Effector memory CD8-positive, alpha-beta T cell (primary cell): ENCODE measurements at regions not wholly inside any gene's neighbourhood (a gene's known extent, or its start where the extent isn't known, plus 50 kb on each side); places are given as distances from the start of the nearest gene placed in this dataset.
"Not testable (repeated sequence)": the region's sequence is repeated elsewhere in the genome, so short reads cannot be mapped to it uniquely, and the experiment has no call there.

ENCODE experiments used
- ATAC-seq: fragments of 150-1000 bp; cut with Tn5 transposase; replicated peaks from 2 replicates; pipeline ENCODE4 v1.10.0; 2021; ENCODE audit warnings: mild to moderate bottlenecking, moderate library complexity
- DNase-seq, 3 experiments: peaks; one replicate each; pipeline ENCODE4 v3.0.0; 2021
- H3K27ac Mint-ChIP-seq, 2 donors: one replicate each; pipeline ENCODE4 v1.8.0; 2022; ENCODE audit warnings: mild to moderate bottlenecking in 2 of 2, mixed read lengths in 2 of 2, moderate library complexity in 2 of 2
- H3K27me3 Mint-ChIP-seq, 2 donors: one replicate each; pipeline ENCODE4 v1.8.0; 2022; ENCODE audit warnings: mixed read lengths in 2 of 2
- H3K36me3 Mint-ChIP-seq: one replicate; pipeline ENCODE4 v1.8.0; 2022; ENCODE audit warnings: mild to moderate bottlenecking, moderate library complexity, mixed read lengths; ENCODE audit not compliant: insufficient read depth
- H3K4me1 Mint-ChIP-seq, 2 donors: one replicate each; pipeline ENCODE4 v1.8.0; 2022; ENCODE audit warnings: low read depth in 2 of 2, mixed read lengths in 2 of 2
- H3K4me3 Mint-ChIP-seq, 2 donors: one replicate each; pipeline ENCODE4 v1.8.0; 2022; ENCODE audit warnings: mild to moderate bottlenecking in 2 of 2, mixed read lengths in 2 of 2, moderate library complexity in 2 of 2
- H3K9me3 Mint-ChIP-seq, 2 donors: one replicate each; pipeline ENCODE4 v1.8.0; 2022; ENCODE audit warnings: mixed read lengths in 2 of 2

DNA sequence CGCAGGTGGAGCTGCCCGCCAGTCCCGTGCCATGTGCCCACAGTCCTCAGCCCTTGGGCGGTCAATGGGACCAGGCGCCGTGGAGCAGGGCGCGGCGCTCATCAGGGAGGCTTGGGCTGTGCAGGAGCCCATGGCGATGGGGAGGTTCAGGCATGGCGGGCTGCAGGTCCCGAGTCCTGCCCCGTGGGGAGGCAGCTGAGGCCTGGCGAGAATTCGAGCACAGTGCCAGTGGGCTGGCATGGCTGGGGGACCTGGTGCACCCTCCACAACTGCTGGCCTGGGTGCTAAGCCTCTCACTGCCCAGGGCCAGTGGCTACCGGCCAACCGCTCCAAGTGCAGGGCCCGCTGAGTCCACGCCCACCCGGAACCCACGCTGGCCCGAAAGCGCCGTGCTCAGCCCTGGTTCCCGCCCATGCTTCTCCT is 646.5 kb downstream of the GABRG1 start:
- Mint-ChIP-seq H3K9me3 (peaks cover 5 to 10% of the 10 kb centered on the region in 2 donors), H3K4me1 (no peaks in the 10 kb centered on the region), H3K27ac (no peak overlapping the region), H3K36me3 (no peaks in the 10 kb centered on the region), H3K4me3 (no peak overlapping the region), H3K27me3 (no peaks in the 10 kb centered on the region)
- DNase-seq (no peak), ATAC-seq (no peak)

DNA sequence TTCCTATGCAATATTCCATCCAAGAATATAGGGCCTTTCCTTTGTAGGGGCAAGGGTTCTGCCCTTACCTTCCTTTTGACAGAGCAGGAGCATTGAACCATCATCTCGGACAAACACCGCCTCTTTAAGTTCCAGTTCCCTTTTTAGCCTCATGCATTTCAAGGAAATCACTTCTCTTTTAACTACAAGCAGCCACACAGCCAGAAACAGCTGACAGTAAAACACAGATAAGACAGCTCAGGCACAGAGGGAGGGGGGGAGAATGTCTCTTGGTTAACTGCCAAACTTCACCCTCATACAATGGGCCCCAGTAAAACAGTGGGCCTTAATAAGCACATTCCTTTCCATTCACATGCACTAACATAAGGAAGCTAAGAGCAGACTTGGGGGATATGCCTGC is 648.3 kb downstream of the GABRG1 start:
- H3K27ac Mint-ChIP-seq = no peak overlapping the region
- ATAC-seq (no peak), DNase-seq (no peak)
- H3K4me1 Mint-ChIP-seq = no peaks in the 10 kb centered on the region
- H3K9me3 Mint-ChIP-seq = peaks cover 5% of the 10 kb centered on the region in 2 donors
- H3K27me3 Mint-ChIP-seq = no peaks in the 10 kb centered on the region
- no peak overlapping the region for H3K4me3 Mint-ChIP-seq
- no peaks in the 10 kb centered on the region for H3K36me3 Mint-ChIP-seq

DNA sequence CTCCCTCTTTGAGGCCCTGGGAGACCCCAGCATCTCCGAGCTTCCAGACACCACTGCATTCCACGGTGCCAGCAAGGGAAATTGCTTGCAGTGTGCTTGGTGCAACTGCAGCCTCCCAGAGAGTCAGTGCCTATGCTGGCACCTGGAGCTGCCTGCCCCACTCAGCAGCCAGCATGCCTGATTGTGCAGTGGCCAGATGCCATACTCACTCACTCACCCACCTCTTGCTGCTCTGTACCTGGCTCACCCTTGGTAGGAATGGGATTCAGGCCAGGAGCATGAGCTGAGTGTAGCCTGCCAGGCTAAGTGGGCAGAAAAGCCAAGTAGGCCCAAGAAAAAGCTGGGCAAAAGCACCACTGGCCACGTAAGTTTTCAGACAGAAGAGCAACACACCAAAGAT is 651.4 kb downstream of the GABRG1 start:
- H3K9me3 Mint-ChIP-seq = peaks cover 5 to 13% of the 10 kb centered on the region in 2 donors
- ATAC-seq = no peak
- no peaks in the 10 kb centered on the region for H3K4me1 Mint-ChIP-seq
- no peak for DNase-seq
- no peak overlapping the region for H3K4me3 Mint-ChIP-seq
- no peaks in the 10 kb centered on the region for H3K36me3 Mint-ChIP-seq
- no peaks in the 10 kb centered on the region for H3K27me3 Mint-ChIP-seq
- H3K27ac Mint-ChIP-seq = no peak overlapping the region

DNA sequence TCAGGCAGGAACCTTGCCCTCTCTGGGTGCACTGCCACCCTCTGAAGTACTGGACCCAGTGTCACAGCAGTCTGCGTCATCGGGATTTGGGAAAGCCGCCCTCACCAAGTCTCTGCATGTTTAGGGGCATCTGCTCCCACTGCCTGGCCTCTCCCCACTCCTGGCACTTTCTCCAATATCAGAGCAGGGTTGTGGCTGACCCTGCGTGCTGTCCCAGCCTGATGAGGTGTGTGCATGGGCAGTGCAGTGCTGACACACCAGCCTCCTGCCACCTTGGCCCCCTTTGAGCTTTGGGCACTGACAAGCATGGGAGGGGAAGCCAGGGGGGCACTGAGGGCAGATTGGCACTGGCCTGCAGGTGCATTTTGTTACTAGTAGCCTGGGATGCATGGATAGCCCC is 652.5 kb downstream of the GABRG1 start:
- Mint-ChIP-seq H3K27me3 (no peaks in the 10 kb centered on the region), H3K36me3 (no peaks in the 10 kb centered on the region), H3K27ac (no peak overlapping the region)

DNA sequence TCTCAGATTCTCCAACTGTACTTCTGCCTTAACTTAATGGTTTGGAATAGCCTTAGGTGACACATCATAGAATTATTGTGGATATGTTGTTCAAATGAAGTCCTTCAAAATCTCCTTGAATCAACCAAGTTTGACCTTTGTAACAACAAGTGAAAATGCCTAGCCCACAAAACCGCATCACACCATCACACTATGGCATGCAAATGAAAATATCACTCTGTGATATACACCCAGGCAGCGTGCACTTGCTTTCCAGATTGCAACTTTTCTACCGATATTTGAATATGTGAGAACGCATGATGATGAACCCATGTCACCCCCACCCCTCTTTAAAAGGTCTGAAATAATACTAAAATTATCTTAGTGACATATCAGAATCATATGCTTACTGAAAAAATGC is 656.7 kb downstream of the GABRG1 start:
- Mint-ChIP-seq H3K4me3 (no peak overlapping the region), H3K4me1 (no peaks in the 10 kb centered on the region), H3K27ac (no peak overlapping the region), H3K27me3 (no peaks in the 10 kb centered on the region), H3K9me3 (peaks cover 10 to 15% of the 10 kb centered on the region in 2 donors), H3K36me3 (no peaks in the 10 kb centered on the region)
- ATAC-seq = no peak
- no peak for DNase-seq

More for the DNA sequence above, 652.5 kb downstream of the GABRG1 start:
- DNase-seq (no peak), ATAC-seq (no peak)
- no peak overlapping the region for H3K4me3 Mint-ChIP-seq
- H3K9me3 Mint-ChIP-seq = peaks cover 7 to 10% of the 10 kb centered on the region in 2 donors
- H3K4me1 Mint-ChIP-seq = no peaks in the 10 kb centered on the region

DNA sequence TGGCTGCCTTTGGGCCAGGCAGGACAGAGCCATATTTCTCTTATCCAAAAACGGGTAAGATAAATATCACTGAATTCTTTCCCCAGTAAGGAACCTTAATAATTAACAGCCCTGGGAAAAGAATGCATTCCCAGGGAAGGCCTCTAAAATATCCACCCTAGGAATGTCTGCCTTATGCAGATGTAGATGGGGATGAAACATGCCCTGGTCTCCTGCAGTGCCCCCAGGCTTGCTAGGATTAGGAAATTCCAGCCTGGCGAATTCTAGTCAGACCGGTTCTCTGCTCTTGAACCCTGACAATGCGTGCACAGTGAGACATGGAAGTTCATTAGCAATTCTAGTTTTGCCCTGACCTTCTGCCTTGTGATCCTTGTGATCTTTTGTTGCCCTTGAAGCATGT is 663.7 kb downstream of the GABRG1 start:
- not testable (repeated sequence) for H3K9me3 Mint-ChIP-seq, H3K36me3 Mint-ChIP-seq, H3K27ac Mint-ChIP-seq, H3K4me1 Mint-ChIP-seq, H3K27me3 Mint-ChIP-seq, DNase-seq, H3K4me3 Mint-ChIP-seq, ATAC-seq

DNA sequence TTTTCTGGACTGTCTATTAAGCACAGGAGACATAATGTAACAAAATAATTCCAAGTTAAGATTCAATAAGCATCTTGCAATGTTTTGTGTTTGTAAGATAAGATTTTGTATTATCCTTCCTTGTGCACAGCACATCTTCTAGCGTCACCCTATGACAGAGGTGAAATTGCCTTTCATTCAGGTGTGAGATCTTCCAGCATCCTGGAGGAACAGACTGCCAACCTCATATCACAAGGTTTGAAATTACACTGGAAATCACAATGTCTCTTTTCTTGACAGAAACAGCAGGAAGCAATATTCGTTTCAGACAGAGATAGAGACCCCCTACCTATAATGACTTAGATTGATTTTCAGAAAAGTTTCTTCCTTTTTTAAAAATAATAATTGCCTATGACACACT is 668.6 kb downstream of the GABRG1 start:
- H3K4me3 Mint-ChIP-seq = no peak overlapping the region
- H3K27me3 Mint-ChIP-seq = no peaks in the 10 kb centered on the region
- H3K36me3 Mint-ChIP-seq = no peaks in the 10 kb centered on the region
- ATAC-seq (no peak), DNase-seq (no peak)
- H3K27ac Mint-ChIP-seq = no peak overlapping the region
- H3K4me1 Mint-ChIP-seq = no peaks in the 10 kb centered on the region
- peaks cover 9 to 24% of the 10 kb centered on the region in 2 donors for H3K9me3 Mint-ChIP-seq

DNA sequence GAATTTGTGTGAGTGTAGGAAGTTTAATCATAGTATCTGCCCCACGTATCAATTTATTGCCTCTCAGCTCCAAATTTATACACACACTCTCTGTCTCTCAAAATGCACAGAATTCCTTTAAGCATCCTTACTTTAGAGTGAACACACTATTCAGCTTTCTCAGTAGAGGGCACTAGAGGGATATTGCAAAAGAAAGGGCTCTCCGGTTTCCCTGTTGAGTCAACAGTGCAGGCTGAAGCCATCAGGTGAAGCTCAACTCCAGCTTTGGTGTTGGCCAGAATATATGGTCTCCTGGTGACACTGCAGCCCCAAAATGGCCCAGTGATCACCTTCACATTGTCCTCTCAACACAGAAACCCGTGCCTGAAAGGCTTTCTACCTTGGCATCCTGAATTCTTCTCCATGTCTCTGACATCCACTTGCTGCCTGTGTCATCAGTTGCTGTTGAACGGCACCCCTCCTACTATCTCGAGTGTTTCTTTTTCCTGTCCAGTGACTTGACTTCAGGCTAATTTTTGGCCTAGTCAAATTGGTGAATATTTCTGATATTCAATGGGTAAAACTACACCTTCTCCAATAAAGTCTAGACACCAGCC is 670.5 kb downstream of the GABRG1 start:
- Mint-ChIP-seq H3K36me3 (no peaks in the 10 kb centered on the region), H3K27me3 (no peaks in the 10 kb centered on the region), H3K27ac (no peak overlapping the region), H3K4me1 (no peaks in the 10 kb centered on the region), H3K9me3 (peaks cover 12 to 24% of the 10 kb centered on the region in 2 donors), H3K4me3 (no peak overlapping the region)
- ATAC-seq (no peak), DNase-seq (no peak)

DNA sequence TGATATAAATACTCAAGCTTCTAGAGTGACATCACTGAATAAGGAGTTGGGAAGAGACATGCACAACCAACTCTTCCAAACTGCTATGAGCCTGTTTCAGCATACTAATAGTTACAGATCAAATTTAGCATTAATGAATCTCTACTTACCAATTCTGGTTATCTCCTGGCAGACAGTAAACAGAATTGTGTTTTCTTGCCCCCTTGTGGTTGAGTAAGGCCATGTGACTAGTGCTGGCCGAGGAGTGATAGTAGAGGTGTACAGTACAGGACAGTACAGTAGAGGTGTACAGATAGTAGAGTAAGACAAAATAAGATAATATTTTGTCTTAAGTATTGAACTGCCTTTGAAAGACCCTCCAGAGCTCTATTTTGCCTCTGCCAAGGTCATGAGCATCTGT is 681.4 kb downstream of the GABRG1 start:
- Mint-ChIP-seq H3K27ac (no peak overlapping the region), H3K27me3 (no peaks in the 10 kb centered on the region), H3K36me3 (no peaks in the 10 kb centered on the region), H3K4me3 (no peak overlapping the region), H3K9me3 (peaks cover 0 to 8% of the 10 kb centered on the region in 2 donors), H3K4me1 (no peaks in the 10 kb centered on the region)
- no peak for DNase-seq
- no peak for ATAC-seq

DNA sequence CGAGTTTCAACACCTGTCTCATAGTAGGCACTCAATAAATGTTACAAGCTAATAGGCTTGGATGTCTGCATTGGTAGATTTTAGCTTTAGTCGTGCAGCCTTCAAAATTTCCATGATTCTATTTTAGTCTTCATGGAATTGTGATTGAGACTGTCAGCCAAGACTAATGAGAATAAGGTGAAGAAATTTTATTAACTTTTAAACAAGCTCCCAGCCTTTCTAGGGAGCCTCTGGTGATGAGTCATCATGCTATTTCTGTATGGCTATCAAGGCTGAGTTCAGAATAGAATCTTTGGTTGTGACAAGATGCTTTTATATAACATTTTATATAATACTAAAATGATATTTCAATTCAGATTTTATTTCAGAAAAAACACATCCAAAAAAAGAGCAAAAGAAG is 685.8 kb downstream of the GABRG1 start:
- no peak overlapping the region for H3K27ac Mint-ChIP-seq

DNA sequence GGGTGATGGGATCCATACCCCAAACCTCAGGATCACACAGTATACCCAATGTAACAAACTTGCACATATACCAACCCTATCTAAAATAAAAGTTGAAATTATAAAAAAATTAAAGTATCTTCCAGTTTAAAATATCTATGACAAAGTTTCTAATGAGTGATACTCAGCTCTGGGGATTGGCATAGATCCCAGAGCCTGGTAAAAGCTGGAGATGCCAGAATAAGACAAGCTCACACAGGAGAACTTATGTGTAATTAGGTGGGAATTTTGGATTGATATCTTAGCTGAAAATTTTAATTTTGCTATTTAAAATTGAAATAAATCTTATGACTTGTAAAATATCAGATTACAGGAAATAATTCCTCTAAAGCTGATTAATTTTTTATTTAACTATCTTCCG is 686.5 kb downstream of the GABRG1 start:
- H3K4me1 Mint-ChIP-seq = no peaks in the 10 kb centered on the region

More for the DNA sequence above, 685.8 kb downstream of the GABRG1 start:
- H3K4me3 Mint-ChIP-seq = no peak overlapping the region
- ATAC-seq (no peak), DNase-seq (no peak)
- H3K4me1 Mint-ChIP-seq = no peaks in the 10 kb centered on the region
- peaks cover 0 to 4% of the 10 kb centered on the region in 2 donors for H3K9me3 Mint-ChIP-seq
- H3K27me3 Mint-ChIP-seq = no peaks in the 10 kb centered on the region
- H3K36me3 Mint-ChIP-seq = no peaks in the 10 kb centered on the region

DNA sequence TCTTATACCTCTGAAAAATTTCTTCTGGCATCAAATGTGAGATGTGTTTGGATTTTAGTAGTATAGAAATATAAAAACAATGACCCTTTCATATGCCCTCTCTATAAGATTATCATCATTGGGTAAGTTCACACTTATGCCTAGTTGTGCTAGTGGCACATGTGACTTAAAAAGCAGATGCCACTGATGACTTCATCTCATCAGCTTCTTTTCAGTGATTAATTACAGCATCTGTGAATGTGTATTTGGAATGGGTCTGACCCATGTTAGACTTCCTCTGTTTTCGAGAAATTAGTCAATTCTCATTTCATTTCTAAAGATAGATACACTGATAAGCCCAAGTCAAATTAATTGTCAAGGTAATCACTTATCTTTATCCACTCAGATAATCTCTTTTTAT is 698.7 kb downstream of the GABRG1 start:
- Mint-ChIP-seq H3K27me3 (no peaks in the 10 kb centered on the region), H3K9me3 (peaks cover 9 to 18% of the 10 kb centered on the region in 2 donors), H3K36me3 (no peaks in the 10 kb centered on the region), H3K4me1 (no peaks in the 10 kb centered on the region), H3K4me3 (no peak overlapping the region), H3K27ac (no peak overlapping the region)
- DNase-seq = no peak
- ATAC-seq = no peak

More for the DNA sequence above, 686.5 kb downstream of the GABRG1 start:
- Mint-ChIP-seq H3K36me3 (no peaks in the 10 kb centered on the region), H3K27me3 (no peaks in the 10 kb centered on the region), H3K4me3 (no peak overlapping the region), H3K9me3 (peaks cover 0 to 4% of the 10 kb centered on the region in 2 donors), H3K27ac (no peak overlapping the region)
- ATAC-seq (no peak), DNase-seq (no peak)

DNA sequence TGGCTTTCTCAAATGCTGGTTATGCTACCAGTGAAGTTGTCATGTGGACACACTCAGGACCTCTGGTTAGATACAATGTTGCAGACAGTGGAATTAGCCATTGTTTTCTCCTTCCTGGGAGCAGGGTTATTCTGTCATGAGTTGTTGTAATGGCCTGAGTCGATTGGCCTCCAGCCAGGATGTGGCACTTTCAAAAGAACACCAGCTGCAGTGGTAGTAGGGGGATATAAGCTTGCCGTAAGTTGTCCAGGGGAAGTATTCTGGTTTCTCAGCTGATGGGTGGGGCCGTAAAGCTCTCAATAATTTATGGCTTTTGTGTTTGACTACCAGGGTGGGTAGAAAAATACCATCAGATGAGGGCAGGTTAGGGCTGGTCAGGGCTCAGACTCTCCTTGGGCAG is 697.5 kb upstream of the GNPDA2 start:
- ATAC-seq = no peak
- Mint-ChIP-seq H3K4me1 (no peaks in the 10 kb centered on the region), H3K27ac (no peak overlapping the region), H3K9me3 (peaks cover 9 to 18% of the 10 kb centered on the region in 2 donors), H3K4me3 (no peak overlapping the region), H3K36me3 (no peaks in the 10 kb centered on the region), H3K27me3 (no peaks in the 10 kb centered on the region)
- no peak for DNase-seq

DNA sequence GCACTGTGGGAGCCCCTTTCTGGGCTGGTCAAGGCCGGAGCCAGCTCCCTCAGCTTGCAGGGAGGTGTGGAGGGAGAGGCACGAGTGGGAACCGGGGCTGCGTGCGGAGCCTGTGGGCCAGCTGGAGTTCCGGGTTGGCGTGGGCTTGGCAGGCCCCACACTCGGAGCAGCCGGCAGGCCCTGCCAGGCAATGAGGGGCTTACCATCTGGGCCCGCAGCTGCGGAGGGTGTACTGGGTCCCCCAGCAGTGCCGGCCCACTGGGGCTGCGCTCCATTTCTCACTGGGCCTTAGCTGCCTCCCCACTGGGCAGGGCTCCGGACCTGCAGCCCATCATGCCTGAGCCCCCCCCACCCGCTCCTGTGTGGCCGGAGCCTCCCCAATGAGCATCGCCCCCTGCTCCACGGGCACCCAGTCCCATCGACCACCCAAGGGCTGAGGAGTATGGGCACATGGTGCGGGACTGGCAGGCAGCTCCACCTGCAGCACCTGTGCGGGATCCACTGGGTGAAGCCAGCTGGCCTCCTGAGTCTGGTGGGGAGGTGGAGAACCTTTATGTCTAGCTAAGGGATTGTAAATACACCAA is 693.8 kb upstream of the GNPDA2 start:
- not testable (repeated sequence) for H3K36me3 Mint-ChIP-seq, ATAC-seq, H3K4me3 Mint-ChIP-seq, H3K27ac Mint-ChIP-seq, DNase-seq, H3K4me1 Mint-ChIP-seq, H3K27me3 Mint-ChIP-seq
- H3K9me3 Mint-ChIP-seq = peaks cover 18% of the 10 kb centered on the region in 2 donors
